ENCODE measurements at regions not wholly inside any gene's neighbourhood (a gene's known extent, or its start where the extent isn't known, plus 50 kb on each side); places are given as distances from the start of the nearest gene placed in this dataset.

GRCh38 chr14:41986083-41986645 is 379.5 kb downstream of the LRFN5 start:
- no peaks in the 10 kb centered on the region for H3K27me3 ChIP-seq (replicated peaks; ENCODE audit: insufficient read depth, low read depth, low read length, poor library complexity)
- ChIA-PET CTCF (no interaction called here), POLR2A (ENCODE audit: low non-redundant PET) (no interaction called here)
- H3K4me3 ChIP-seq (ENCODE audit: low read depth, low read length, poor library complexity, severe bottlenecking), result no peak overlapping the region
- H3K36me3 ChIP-seq (ENCODE audit: insufficient read depth, low read length, poor library complexity, severe bottlenecking), result no peaks in the 10 kb centered on the region
- intact Hi-C loops (cut with micrococcal nuclease; ENCODE audit: unreplicated experiment), result no loop called here
- no TSS peak for BruUV-seq (replicated peaks)
- H3K9me3 ChIP-seq (ENCODE audit: low read depth, low read length, poor library complexity, severe bottlenecking), result no peaks in the 10 kb centered on the region
- DNase-seq (ENCODE audit: low spot score), result no peak
- TF ChIP-seq EZH2 (IDR thresholded peaks at IDR 0.05; ENCODE audit: borderline replicate concordance, low read depth, low read length, poor library complexity, severe bottlenecking) (no peak), CTCF (conservative IDR thresholded peaks at IDR 0.05; ENCODE audit: low read depth, low read length) (no peak)
- no peak overlapping the region for H3K27ac ChIP-seq (ENCODE audit: low read depth, low read length, poor library complexity, severe bottlenecking)
- H3K4me1 ChIP-seq (ENCODE audit: insufficient read depth, low read length, poor library complexity, severe bottlenecking), result peaks cover 6% of the 10 kb centered on the region

DNA sequence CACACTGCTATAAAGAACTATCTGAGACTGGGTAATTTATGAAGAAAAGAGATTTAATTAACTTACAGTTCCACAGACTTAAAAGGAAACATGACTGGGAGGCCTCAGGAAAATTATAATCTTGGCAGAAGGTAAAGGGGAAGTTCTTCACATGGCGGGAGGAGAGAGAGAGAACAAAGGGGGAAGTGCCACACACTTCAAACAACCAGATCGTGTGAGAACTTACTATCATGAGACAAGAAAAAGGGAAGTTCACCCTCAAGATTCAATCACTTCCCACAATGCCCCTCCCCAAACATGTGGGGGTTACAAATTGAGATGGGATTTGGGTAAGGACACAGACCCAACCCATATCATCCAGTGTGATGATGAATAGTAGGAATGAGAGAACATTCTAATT is 366.5 kb downstream of the LRFN5 start:
- no peak overlapping the region for H3K4me3 ChIP-seq (ENCODE audit: low read depth, low read length, poor library complexity, severe bottlenecking)
- H3K27me3 ChIP-seq (replicated peaks; ENCODE audit: insufficient read depth, low read depth, low read length, poor library complexity), result no peaks in the 10 kb centered on the region
- H3K36me3 ChIP-seq (ENCODE audit: insufficient read depth, low read length, poor library complexity, severe bottlenecking), result no peaks in the 10 kb centered on the region
- no peak overlapping the region for H3K27ac ChIP-seq (ENCODE audit: low read depth, low read length, poor library complexity, severe bottlenecking)
- no peak for DNase-seq (ENCODE audit: low spot score)
- no peaks in the 10 kb centered on the region for H3K4me1 ChIP-seq (ENCODE audit: insufficient read depth, low read length, poor library complexity, severe bottlenecking)
- TF ChIP-seq EZH2 (IDR thresholded peaks at IDR 0.05; ENCODE audit: borderline replicate concordance, low read depth, low read length, poor library complexity, severe bottlenecking), result no peak
- no peak for TF ChIP-seq CTCF (conservative IDR thresholded peaks at IDR 0.05; ENCODE audit: low read depth, low read length)
- H3K9me3 ChIP-seq (ENCODE audit: low read depth, low read length, poor library complexity, severe bottlenecking), result peaks cover 7% of the 10 kb centered on the region
- no TSS peak for BruUV-seq (replicated peaks)
- ChIA-PET POLR2A (ENCODE audit: low non-redundant PET) (no interaction called here), CTCF (no interaction called here)
- intact Hi-C loops (cut with micrococcal nuclease; ENCODE audit: unreplicated experiment), result no loop called here

DNA sequence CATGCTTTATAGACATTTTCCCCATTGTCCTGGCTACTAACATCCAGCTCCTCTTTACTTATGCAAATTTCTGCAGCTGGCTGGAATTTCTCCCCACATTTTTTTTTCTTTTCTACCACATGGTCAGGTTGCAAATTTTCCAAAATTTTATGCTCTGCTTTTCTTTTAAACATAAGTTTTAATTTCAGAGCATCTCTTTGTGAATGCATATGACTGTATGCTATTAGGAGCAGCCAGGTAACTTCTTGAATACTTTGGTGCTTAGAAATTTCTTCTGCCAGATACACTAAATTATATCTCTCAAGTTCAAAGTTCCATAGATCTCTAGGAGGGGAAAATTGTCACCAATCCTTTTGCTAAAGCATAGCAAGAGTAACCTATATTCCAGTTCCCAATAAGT is 365.9 kb downstream of the LRFN5 start:
- Histone ChIP-seq H3K9me3 (ENCODE audit: low read depth, low read length, poor library complexity, severe bottlenecking) (peaks cover 7% of the 10 kb centered on the region), H3K27me3 (replicated peaks; ENCODE audit: insufficient read depth, low read depth, low read length, poor library complexity) (no peaks in the 10 kb centered on the region), H3K36me3 (ENCODE audit: insufficient read depth, low read length, poor library complexity, severe bottlenecking) (no peaks in the 10 kb centered on the region), H3K27ac (ENCODE audit: low read depth, low read length, poor library complexity, severe bottlenecking) (no peak overlapping the region), H3K4me1 (ENCODE audit: insufficient read depth, low read length, poor library complexity, severe bottlenecking) (no peaks in the 10 kb centered on the region), H3K4me3 (ENCODE audit: low read depth, low read length, poor library complexity, severe bottlenecking) (no peak overlapping the region)
- DNase-seq (ENCODE audit: low spot score), result no peak
- ChIA-PET POLR2A (ENCODE audit: low non-redundant PET) (no interaction called here), CTCF (no interaction called here)
- intact Hi-C loops (cut with micrococcal nuclease; ENCODE audit: unreplicated experiment), result no loop called here
- TF ChIP-seq CTCF (conservative IDR thresholded peaks at IDR 0.05; ENCODE audit: low read depth, low read length) (no peak), EZH2 (IDR thresholded peaks at IDR 0.05; ENCODE audit: borderline replicate concordance, low read depth, low read length, poor library complexity, severe bottlenecking) (no peak)
- no TSS peak for BruUV-seq (replicated peaks)
